RWPE2 (cell line): ENCODE measurements at regions not wholly inside any gene's neighbourhood (a gene's known extent, or its start where the extent isn't known, plus 50 kb on each side); places are given as distances from the start of the nearest gene placed in this dataset.

Source experiments
- ATAC-seq: fragments of 200-7000 bp; cut with Tn5 transposase; 3 replicates; pipeline ENCODE4 v1.9.1; 2021; ENCODE audit warnings: low read depth
- DNase-seq: peaks from one replicate; pipeline ENCODE4 v3.0.0-alpha.2; 2020; ENCODE audit warnings: low spot score
- H3K27ac ChIP-seq: fragments of 450-650 bp; 2 replicates; pipeline ENCODE4 v1.5.1; 2017; ENCODE audit warnings: mild to moderate bottlenecking; ENCODE audit not compliant: poor library complexity, severe bottlenecking
- H3K27me3 ChIP-seq: fragments of 250-450 bp; sonication (Bioruptor Pico); 2 replicates; pipeline ENCODE4 v1.5.1; 2021; ENCODE audit warnings: mild to moderate bottlenecking, moderate library complexity; ENCODE audit not compliant: insufficient read depth, poor library complexity, severe bottlenecking
- H3K36me3 ChIP-seq: fragments of 250-450 bp; sonication (Bioruptor Pico); 2 replicates; pipeline ENCODE4 v1.5.1; 2020; ENCODE audit warnings: low read depth, mild to moderate bottlenecking, moderate library complexity
- H3K4me1 ChIP-seq: fragments of 250-450 bp; sonication (Bioruptor Pico); 2 replicates; pipeline ENCODE4 v1.5.1; 2021; ENCODE audit warnings: mild to moderate bottlenecking, moderate library complexity; ENCODE audit not compliant: insufficient read depth, poor library complexity, severe bottlenecking
- H3K4me3 ChIP-seq: fragments of 250-450 bp; sonication (Bioruptor Pico); 2 replicates; pipeline ENCODE4 v1.5.1; 2021; ENCODE audit warnings: mild to moderate bottlenecking, moderate library complexity; ENCODE audit not compliant: severe bottlenecking
- H3K9me3 ChIP-seq: fragments of 250-450 bp; sonication (Bioruptor Pico); 2 replicates; pipeline ENCODE4 v1.5.1; 2021; ENCODE audit warnings: mild to moderate bottlenecking, moderate library complexity; ENCODE audit not compliant: severe bottlenecking
- CTCF ChIP-seq: fragments of 450-650 bp; IDR thresholded peaks from one replicate; pipeline ENCODE4 v1.5.1; 2017; ENCODE audit warnings: mild to moderate bottlenecking, moderate library complexity; ENCODE audit not compliant: poor library complexity, severe bottlenecking

GRCh38 chr4:14883166-14883565 lies 119.1 kb upstream of the CPEB2 start:
- no peak for DNase-seq
- Histone ChIP-seq H3K27me3 (no peaks in the 10 kb centered on the region), H3K4me1 (no peaks in the 10 kb centered on the region), H3K9me3 (no peaks in the 10 kb centered on the region), H3K4me3 (no peak overlapping the region), H3K36me3 (no peaks in the 10 kb centered on the region), H3K27ac (no peak overlapping the region)
- ATAC-seq, result no peak
- no peak for TF ChIP-seq CTCF

- DNase-seq (no peak), ATAC-seq (no peak)
- Histone ChIP-seq H3K4me1 (peaks cover 2% of the 10 kb centered on the region), H3K9me3 (no peaks in the 10 kb centered on the region), H3K27me3 (no peaks in the 10 kb centered on the region), H3K36me3 (no peaks in the 10 kb centered on the region), H3K4me3 (no peak overlapping the region), H3K27ac (no peak overlapping the region)
- TF ChIP-seq CTCF, result no peak
Observed at GRCh38 chr4:14883661-14884060, 118.6 kb upstream of the CPEB2 start.

GRCh38 chr4:14887842-14888433 lies 114.3 kb upstream of the CPEB2 start:
- peaks cover 2% of the 10 kb centered on the region for H3K4me1 ChIP-seq
- no peaks in the 10 kb centered on the region for H3K36me3 ChIP-seq
- no peak for ATAC-seq
- no peak overlapping the region for H3K27ac ChIP-seq
- no peaks in the 10 kb centered on the region for H3K27me3 ChIP-seq
- no peak for DNase-seq
- H3K9me3 ChIP-seq, result no peaks in the 10 kb centered on the region
- H3K4me3 ChIP-seq, result no peak overlapping the region
- no peak for TF ChIP-seq CTCF

GRCh38 chr4:14888790-14889572 lies 113.3 kb upstream of the CPEB2 start:
- Histone ChIP-seq H3K27ac (no peak overlapping the region), H3K4me3 (no peak overlapping the region), H3K4me1 (peaks cover 2% of the 10 kb centered on the region), H3K27me3 (no peaks in the 10 kb centered on the region), H3K9me3 (no peaks in the 10 kb centered on the region), H3K36me3 (no peaks in the 10 kb centered on the region)
- ATAC-seq, result peak; percentile 90
- DNase-seq, result no peak
- no peak for TF ChIP-seq CTCF

GRCh38 chr4:14892563-14892962 lies 109.7 kb upstream of the CPEB2 start:
- TF ChIP-seq CTCF, result no peak
- ATAC-seq, result no peak
- Histone ChIP-seq H3K9me3 (no peaks in the 10 kb centered on the region), H3K27ac (no peak overlapping the region), H3K4me1 (peaks cover 2% of the 10 kb centered on the region), H3K36me3 (no peaks in the 10 kb centered on the region), H3K4me3 (no peak overlapping the region), H3K27me3 (no peaks in the 10 kb centered on the region)
- no peak for DNase-seq
